ENCODE measurements at regions not wholly inside any gene's neighbourhood (a gene's known extent, or its start where the extent isn't known, plus 50 kb on each side); places are given as distances from the start of the nearest gene placed in this dataset.

- no peak for DNase-seq (ENCODE audit: low read depth)
- no peak overlapping the region for H3K4me3 ChIP-seq (ENCODE audit: low read depth, low read length)
- no peak for TF ChIP-seq CTCF (conservative IDR thresholded peaks at IDR 0.05; ENCODE audit: low read depth, low read length)
Measured at GRCh38 chr4:114271031-114271430, 291.6 kb upstream of the ARSJ start.

DNA sequence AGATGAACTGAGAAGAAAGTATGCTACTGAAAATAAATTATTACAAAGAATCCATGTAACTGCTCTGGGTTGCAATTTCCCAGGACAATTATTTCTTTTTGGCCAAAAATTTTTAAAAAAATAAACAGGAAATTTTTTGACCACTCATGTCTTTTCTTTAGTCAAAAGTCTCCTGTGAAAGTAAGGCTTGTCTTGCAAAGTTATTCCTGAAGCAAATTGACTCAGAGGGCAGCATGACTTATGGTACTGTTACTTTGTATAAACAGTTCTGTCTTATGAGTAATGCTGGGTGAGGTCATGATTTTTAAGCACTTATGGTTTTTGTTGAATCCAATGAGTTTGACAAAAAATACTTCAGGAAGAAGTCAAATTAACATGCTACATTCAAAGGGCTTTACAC, 292.8 kb upstream of the ARSJ start:
- peak; percentile 91 for DNase-seq (ENCODE audit: low read depth)
- no peak for TF ChIP-seq CTCF (conservative IDR thresholded peaks at IDR 0.05; ENCODE audit: low read depth, low read length)
- H3K4me3 ChIP-seq (ENCODE audit: low read depth, low read length) = no peak overlapping the region

DNA sequence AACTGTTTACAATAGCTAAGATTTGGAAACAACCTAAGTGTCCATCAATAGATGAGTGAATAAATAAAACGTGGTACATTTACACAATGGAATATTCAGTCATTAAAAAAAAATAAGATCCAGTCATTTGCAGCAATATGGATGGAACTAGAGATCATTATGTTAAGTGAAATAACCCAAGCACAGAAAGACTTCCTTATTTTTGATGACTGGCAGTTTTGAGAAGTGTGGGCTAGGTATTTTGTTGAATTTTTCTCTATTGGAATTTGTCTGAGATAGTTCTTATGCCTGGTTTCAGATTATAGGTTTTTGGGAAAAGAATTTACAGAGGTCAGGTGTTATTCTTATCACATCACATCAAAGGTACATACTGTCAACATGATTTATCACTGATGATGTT, 293.8 kb upstream of the ARSJ start:
- TF ChIP-seq CTCF (conservative IDR thresholded peaks at IDR 0.05; ENCODE audit: low read depth, low read length) = no peak
- DNase-seq (ENCODE audit: low read depth) = no peak
- no peak overlapping the region for H3K4me3 ChIP-seq (ENCODE audit: low read depth, low read length)

DNA sequence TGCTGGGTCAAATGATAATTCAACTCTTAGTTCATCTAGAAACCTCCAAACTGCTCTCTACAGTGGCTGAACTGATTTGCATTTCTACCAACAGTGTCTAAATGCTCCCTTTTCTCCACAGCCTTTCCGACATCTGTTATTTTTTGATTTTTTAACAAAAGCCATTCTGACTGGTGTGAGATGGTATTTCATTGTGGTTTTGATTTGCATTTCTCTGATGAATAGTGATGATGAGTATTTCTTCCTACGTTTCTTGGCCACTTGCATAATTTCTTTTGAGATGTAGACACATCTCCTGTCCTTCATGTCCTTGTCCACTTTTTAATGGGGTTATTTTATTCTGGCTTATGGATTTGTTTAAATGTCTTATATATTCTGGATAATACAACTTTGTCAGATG, 298.2 kb upstream of the ARSJ start:
- TF ChIP-seq CTCF (conservative IDR thresholded peaks at IDR 0.05; ENCODE audit: low read depth, low read length) = no peak
- no peak for DNase-seq (ENCODE audit: low read depth)
- H3K4me3 ChIP-seq (ENCODE audit: low read depth, low read length) = no peak overlapping the region

DNA sequence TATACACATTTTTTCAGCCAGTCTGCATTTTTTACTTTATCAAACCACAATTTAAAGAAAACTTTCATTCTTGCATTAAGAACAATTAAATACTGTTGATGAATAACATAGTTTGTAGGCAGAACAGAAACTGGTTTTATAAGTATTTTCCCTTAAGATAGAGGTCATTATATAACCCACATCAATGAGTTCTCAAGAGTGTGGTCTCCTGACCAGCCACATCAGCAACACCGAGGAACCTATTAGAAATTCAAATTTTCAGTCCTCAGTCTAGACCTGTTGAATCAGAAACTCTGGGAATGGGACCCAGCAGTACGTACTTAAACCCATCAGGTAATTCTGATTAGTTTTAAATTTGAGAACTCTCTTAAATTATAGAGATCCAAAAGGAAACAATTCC, 299.6 kb upstream of the ARSJ start:
- no peak for TF ChIP-seq CTCF (conservative IDR thresholded peaks at IDR 0.05; ENCODE audit: low read depth, low read length)
- no peak for DNase-seq (ENCODE audit: low read depth)

GRCh38 chr4:114279711-114280110, 300.3 kb upstream of the ARSJ start:
- DNase-seq (ENCODE audit: low read depth) = no peak
- no peak overlapping the region for H3K4me3 ChIP-seq (ENCODE audit: low read depth, low read length)
- no peak for TF ChIP-seq CTCF (conservative IDR thresholded peaks at IDR 0.05; ENCODE audit: low read depth, low read length)

More for the DNA sequence above, 299.6 kb upstream of the ARSJ start:
- no peak overlapping the region for H3K4me3 ChIP-seq (ENCODE audit: low read depth, low read length)

- no peak for TF ChIP-seq CTCF (conservative IDR thresholded peaks at IDR 0.05; ENCODE audit: low read depth, low read length)
- no peak for DNase-seq (ENCODE audit: low read depth)
- H3K4me3 ChIP-seq (ENCODE audit: low read depth, low read length) = no peak overlapping the region
Measured at GRCh38 chr4:114280645-114281044, 301.2 kb upstream of the ARSJ start.
